ENCODE measurements at regions not wholly inside any gene's neighbourhood (a gene's known extent, or its start where the extent isn't known, plus 50 kb on each side); places are given as distances from the start of the nearest gene placed in this dataset.

- TF ChIP-seq CTCF (IDR thresholded peaks at IDR 0.05; ENCODE audit: borderline replicate concordance, extremely low read depth, low read length, poor library complexity, severe bottlenecking): no peak
- no peak for TF ChIP-seq EZH2 (IDR thresholded peaks at IDR 0.05; ENCODE audit: borderline replicate concordance, low read depth, low read length, severe bottlenecking)
Measured at GRCh38 chr15:48052946-48053345, 67.8 kb upstream of the SLC24A5 start.

All from DND-41 (cell line).